DND-41 (cell line): ENCODE measurements at regions not wholly inside any gene's neighbourhood (a gene's known extent, or its start where the extent isn't known, plus 50 kb on each side); places are given as distances from the start of the nearest gene placed in this dataset.

Experiments used
- ATAC-seq: fragments of 200-7000 bp; cut with Tn5 transposase; 3 replicates; pipeline ENCODE4 v1.9.1; 2021; ENCODE audit warnings: low read depth; ENCODE audit not compliant: insufficient read depth
- DNase-seq: peaks from one replicate; pipeline ENCODE4 v3.0.0-alpha.2; 2020
- H2AFZ ChIP-seq: 2 replicates; pipeline ENCODE4 v1.6.0; 2012; ENCODE audit warnings: low read depth, low read length
- H3K27ac ChIP-seq: 2 replicates; pipeline ENCODE4 v1.5.1; 2012; ENCODE audit warnings: low read length, inconsistent platforms
- H3K27me3 ChIP-seq: fragments of 200-600 bp; sonication (generic); 2 replicates; pipeline ENCODE4 v1.6.0; 2012; ENCODE audit warnings: low read length, mild to moderate bottlenecking, inconsistent platforms; ENCODE audit not compliant: insufficient read depth, poor library complexity
- H3K36me3 ChIP-seq: 2 replicates; pipeline ENCODE4 v1.5.1; 2012; ENCODE audit warnings: low read length, inconsistent platforms; ENCODE audit not compliant: insufficient read depth
- H3K4me1 ChIP-seq: 2 replicates; pipeline ENCODE4 v1.5.1; 2012; ENCODE audit warnings: mild to moderate bottlenecking, low read length; ENCODE audit not compliant: insufficient read depth
- H3K4me2 ChIP-seq: 2 replicates; pipeline ENCODE4 v1.6.0; 2012; ENCODE audit warnings: mild to moderate bottlenecking, moderate library complexity, low read length, inconsistent platforms; ENCODE audit not compliant: insufficient read depth
- H3K4me3 ChIP-seq, 2 experiments: fragments of 200-600 bp in 1 of 2; shearing (Covaris generic) in 1 of 2; 2 replicates each; pipeline ENCODE4 v1.5.1; 2012 to 2016; ENCODE audit warnings: inconsistent platforms in 2 of 2, low read length in 2 of 2, mild to moderate bottlenecking in 2 of 2, low read depth in 1 of 2, moderate library complexity in 1 of 2
- H3K79me2 ChIP-seq: 2 replicates; pipeline ENCODE4 v1.6.0; 2012; ENCODE audit warnings: low read length, inconsistent platforms; ENCODE audit not compliant: insufficient read depth
- H3K9ac ChIP-seq: 2 replicates; pipeline ENCODE4 v1.6.0; 2012; ENCODE audit warnings: low read depth, mild to moderate bottlenecking, inconsistent platforms, low read length, moderate library complexity
- H3K9me3 ChIP-seq: 2 replicates; pipeline ENCODE4 v1.5.1; 2012; ENCODE audit warnings: low read length, moderate library complexity, mild to moderate bottlenecking, inconsistent platforms; ENCODE audit not compliant: insufficient read depth, severe bottlenecking
- H4K20me1 ChIP-seq: 2 replicates; pipeline ENCODE4 v1.6.0; 2012; ENCODE audit warnings: low read length; ENCODE audit not compliant: insufficient read depth
- EZH2 ChIP-seq: IDR thresholded peaks from 3 replicates; pipeline ENCODE4 v1.6.1; 2012; ENCODE audit warnings: borderline replicate concordance, low read depth, mild to moderate bottlenecking, moderate library complexity, low read length, inconsistent platforms; ENCODE audit not compliant: severe bottlenecking
- TF ChIP-seq, protein P1 (sequence below): IDR thresholded peaks from 2 replicates; pipeline ENCODE4 v1.5.1; 2012; ENCODE audit warnings: borderline replicate concordance, low read length, moderate library complexity, mild to moderate bottlenecking; ENCODE audit not compliant: poor library complexity, severe bottlenecking; ENCODE audit errors: extremely low read depth

DNA sequence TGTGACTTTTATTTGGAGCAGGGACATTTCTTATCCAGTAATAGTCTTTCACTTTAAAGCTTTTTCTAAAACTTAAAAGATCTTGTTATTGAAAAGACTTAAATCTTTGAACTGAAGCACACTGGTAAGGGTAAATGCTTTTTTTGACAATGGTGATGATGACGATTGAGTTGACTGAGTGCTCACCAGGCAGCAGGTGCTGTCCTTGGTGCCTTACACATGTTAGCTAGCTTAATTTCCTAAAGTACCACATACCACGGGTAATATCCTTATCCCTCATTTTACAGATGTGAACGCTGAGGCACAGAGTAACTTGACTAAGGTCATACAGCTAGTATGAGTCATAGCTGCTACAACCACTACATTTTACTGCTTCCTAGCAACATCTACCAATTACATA is 200.0 kb downstream of the XPNPEP1 start:
- Histone ChIP-seq H3K4me2 (no peak overlapping the region), H3K4me1 (no peaks in the 10 kb centered on the region), H3K79me2 (no peaks in the 10 kb centered on the region), H3K27ac (no peak overlapping the region), H4K20me1 (no peaks in the 10 kb centered on the region), H3K9me3 (no peaks in the 10 kb centered on the region), H2AFZ (no peak overlapping the region), H3K27me3 (no peaks in the 10 kb centered on the region), H3K4me3 (no peak overlapping the region), H3K36me3 (no peaks in the 10 kb centered on the region), H3K9ac (no peak overlapping the region)
- TF ChIP-seq, protein P1, sequence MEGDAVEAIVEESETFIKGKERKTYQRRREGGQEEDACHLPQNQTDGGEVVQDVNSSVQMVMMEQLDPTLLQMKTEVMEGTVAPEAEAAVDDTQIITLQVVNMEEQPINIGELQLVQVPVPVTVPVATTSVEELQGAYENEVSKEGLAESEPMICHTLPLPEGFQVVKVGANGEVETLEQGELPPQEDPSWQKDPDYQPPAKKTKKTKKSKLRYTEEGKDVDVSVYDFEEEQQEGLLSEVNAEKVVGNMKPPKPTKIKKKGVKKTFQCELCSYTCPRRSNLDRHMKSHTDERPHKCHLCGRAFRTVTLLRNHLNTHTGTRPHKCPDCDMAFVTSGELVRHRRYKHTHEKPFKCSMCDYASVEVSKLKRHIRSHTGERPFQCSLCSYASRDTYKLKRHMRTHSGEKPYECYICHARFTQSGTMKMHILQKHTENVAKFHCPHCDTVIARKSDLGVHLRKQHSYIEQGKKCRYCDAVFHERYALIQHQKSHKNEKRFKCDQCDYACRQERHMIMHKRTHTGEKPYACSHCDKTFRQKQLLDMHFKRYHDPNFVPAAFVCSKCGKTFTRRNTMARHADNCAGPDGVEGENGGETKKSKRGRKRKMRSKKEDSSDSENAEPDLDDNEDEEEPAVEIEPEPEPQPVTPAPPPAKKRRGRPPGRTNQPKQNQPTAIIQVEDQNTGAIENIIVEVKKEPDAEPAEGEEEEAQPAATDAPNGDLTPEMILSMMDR, result no peak
- TF ChIP-seq EZH2, result no peak
- ATAC-seq, result no peak
- DNase-seq, result no peak

DNA sequence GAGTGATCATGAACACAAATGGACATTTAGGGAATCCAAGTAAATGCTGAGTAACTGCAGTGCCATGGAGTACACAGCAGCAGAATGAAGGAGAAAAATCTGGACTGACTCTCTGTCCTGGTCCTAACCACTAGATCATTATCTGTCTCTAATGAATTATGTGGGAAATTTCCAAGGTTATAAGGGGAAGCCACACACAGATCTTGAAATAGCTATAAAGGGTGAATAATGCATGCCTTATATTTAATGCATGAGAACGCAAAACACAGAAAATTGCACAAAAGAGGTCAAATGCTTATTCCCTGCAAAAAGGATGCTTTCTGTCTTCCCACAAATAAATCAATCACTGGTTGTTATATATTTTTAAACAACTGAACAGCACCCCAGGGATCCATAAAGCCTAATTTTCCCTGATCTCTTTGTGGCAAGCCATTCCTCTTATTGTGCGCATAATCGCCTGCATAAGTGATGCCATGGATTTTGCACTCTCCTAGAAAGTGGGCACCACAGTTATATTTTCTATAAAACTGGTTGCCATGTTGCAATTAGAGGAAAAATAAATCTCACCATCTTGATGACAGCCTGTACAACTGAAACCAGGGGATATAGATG is 201.8 kb downstream of the XPNPEP1 start:
- Histone ChIP-seq H3K9me3 (no peaks in the 10 kb centered on the region), H3K9ac (no peak overlapping the region), H3K4me2 (no peak overlapping the region), H3K36me3 (no peaks in the 10 kb centered on the region), H3K27me3 (no peaks in the 10 kb centered on the region), H2AFZ (no peak overlapping the region), H3K4me3 (no peak overlapping the region), H3K27ac (no peak overlapping the region), H4K20me1 (no peaks in the 10 kb centered on the region), H3K79me2 (no peaks in the 10 kb centered on the region), H3K4me1 (no peaks in the 10 kb centered on the region)
- TF ChIP-seq, protein P1, result no peak
- no peak for TF ChIP-seq EZH2
- ATAC-seq (no peak), DNase-seq (no peak)

DNA sequence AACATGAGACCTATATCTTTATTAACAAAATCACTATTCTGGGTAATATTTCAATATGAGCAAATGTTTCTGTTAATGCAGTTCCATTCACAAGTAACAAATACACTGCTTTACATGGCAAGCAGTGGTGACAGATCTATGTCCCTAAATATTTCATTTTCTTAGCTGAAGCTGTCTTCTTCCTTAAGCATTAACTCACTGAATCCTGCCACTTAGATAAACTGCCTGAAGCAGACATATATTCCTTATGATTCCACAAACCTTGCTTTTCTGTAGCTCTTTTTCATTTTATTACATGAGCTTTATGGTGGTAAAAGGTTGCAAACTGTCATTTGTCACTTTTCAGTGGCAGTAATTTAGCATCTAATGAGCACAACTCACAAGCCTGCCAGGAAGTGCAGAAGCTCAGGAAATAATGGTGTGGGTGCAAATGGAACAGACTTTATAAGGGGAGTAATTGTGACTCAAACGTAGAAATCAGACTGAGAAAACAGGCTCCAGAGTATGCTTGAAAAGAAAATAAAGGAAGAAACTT is 217.2 kb downstream of the XPNPEP1 start:
- no peak overlapping the region for H2AFZ ChIP-seq
- H3K27ac ChIP-seq, result no peak overlapping the region
- no peaks in the 10 kb centered on the region for H3K79me2 ChIP-seq
- ATAC-seq (no peak), DNase-seq (no peak)
- no peak overlapping the region for H3K9ac ChIP-seq
- H3K4me1 ChIP-seq, result no peaks in the 10 kb centered on the region
- no peaks in the 10 kb centered on the region for H3K9me3 ChIP-seq
- no peaks in the 10 kb centered on the region for H4K20me1 ChIP-seq
- TF ChIP-seq EZH2, result no peak
- TF ChIP-seq, protein P1, result no peak
- H3K4me2 ChIP-seq, result no peak overlapping the region
- no peak overlapping the region for H3K4me3 ChIP-seq
- H3K36me3 ChIP-seq, result no peaks in the 10 kb centered on the region
- no peaks in the 10 kb centered on the region for H3K27me3 ChIP-seq
